Naive thymus-derived CD8-positive, alpha-beta T cell (primary cell): ENCODE measurements at regions not wholly inside any gene's neighbourhood (a gene's known extent, or its start where the extent isn't known, plus 50 kb on each side); places are given as distances from the start of the nearest gene placed in this dataset.
A peak's percentile ranks its signal among the peaks of the same experiment; 100 is the strongest.

ENCODE experiments used
- ATAC-seq, 2 donors: fragments of 150-1000 bp; cut with Tn5 transposase in 1 of 2; sonication (Bioruptor Pico), chemical (Tn5 transposase) in 1 of 2; 1 replicate in 1 of 2; 2 replicates in 1 of 2; pipeline ENCODE4 v1.10.0; 2021; ENCODE audit warnings: mild to moderate bottlenecking in 2 of 2, moderate library complexity in 2 of 2
- POLR2A ChIA-PET: fragments of 350-600 bp; sonication (Branson Sonifier 250); formaldehyde crosslinking; loops from one replicate; lab custom pipeline; 2021; ENCODE audit warnings: antibody characterized with exemption; lab: Charles Lee
- DNase-seq, 10 donors: peaks; one replicate each; pipeline versions ENCODE4 v3.0.0 to v3.0.0-alpha.2; 2020 to 2022
- H3K27ac Mint-ChIP-seq, 10 donors: one replicate each; pipeline ENCODE4 v1.8.0; 2020 to 2022; ENCODE audit warnings: mild to moderate bottlenecking in 10 of 10, mixed read lengths in 10 of 10, moderate library complexity in 4 of 10, inconsistent platforms in 1 of 10
- H3K27me3 Mint-ChIP-seq, 5 donors: one replicate each; pipeline ENCODE4 v1.8.0; 2021 to 2022; ENCODE audit warnings: mixed read lengths in 5 of 5
- H3K36me3 Mint-ChIP-seq, 3 donors: one replicate each; pipeline ENCODE4 v1.8.0; 2020 to 2022; ENCODE audit warnings: mixed read lengths in 3 of 3, mild to moderate bottlenecking in 2 of 3, inconsistent platforms in 1 of 3
- H3K4me1 Mint-ChIP-seq, 4 donors: one replicate each; pipeline ENCODE4 v1.8.0; 2021 to 2022; ENCODE audit warnings: mixed read lengths in 4 of 4
- H3K4me3 Mint-ChIP-seq, 10 donors: one replicate each; pipeline ENCODE4 v1.8.0; 2020 to 2022; ENCODE audit warnings: mild to moderate bottlenecking in 10 of 10, mixed read lengths in 10 of 10, moderate library complexity in 6 of 10, inconsistent platforms in 1 of 10
- H3K9me3 Mint-ChIP-seq, 9 donors: one replicate each; pipeline ENCODE4 v1.8.0; 2020 to 2022; ENCODE audit warnings: mixed read lengths in 9 of 9, mild to moderate bottlenecking in 3 of 9, inconsistent platforms in 1 of 9, moderate library complexity in 1 of 9

GRCh38 chr10:130337696-130338635 is 201.8 kb downstream of the GLRX3 start:
- Mint-ChIP-seq H3K9me3 (peaks cover 0 to 8% (median 0%) of the 10 kb centered on the region in 9 donors), H3K27me3 (peaks cover 2 to 34% (median 17%) of the 10 kb centered on the region in 5 donors), H3K27ac (no peak overlapping the region), H3K4me3 (peak overlapping the region in 1 of 10 donors; percentile 31), H3K4me1 (no peaks in the 10 kb centered on the region), H3K36me3 (no peaks in the 10 kb centered on the region)
- DNase-seq, result no peak
- no peak for ATAC-seq
- POLR2A ChIA-PET, result no interaction called here

GRCh38 chr10:130338636-130339024 is 202.4 kb downstream of the GLRX3 start:
- ATAC-seq (no peak), DNase-seq (no peak)
- POLR2A ChIA-PET, result no interaction called here
- no peak overlapping the region for H3K27ac Mint-ChIP-seq
- no peaks in the 10 kb centered on the region for H3K4me1 Mint-ChIP-seq
- H3K4me3 Mint-ChIP-seq, result no peak overlapping the region
- peaks cover 3 to 34% (median 17%) of the 10 kb centered on the region in 5 donors for H3K27me3 Mint-ChIP-seq
- H3K36me3 Mint-ChIP-seq, result no peaks in the 10 kb centered on the region
- H3K9me3 Mint-ChIP-seq, result peaks cover 0 to 14% (median 0%) of the 10 kb centered on the region in 9 donors

- no peak overlapping the region for H3K4me3 Mint-ChIP-seq
- no peaks in the 10 kb centered on the region for H3K36me3 Mint-ChIP-seq
- peaks cover 3 to 34% (median 17%) of the 10 kb centered on the region in 5 donors for H3K27me3 Mint-ChIP-seq
- no peak for ATAC-seq
- POLR2A ChIA-PET, result no interaction called here
- H3K27ac Mint-ChIP-seq, result no peak overlapping the region
- H3K4me1 Mint-ChIP-seq, result no peaks in the 10 kb centered on the region
- no peak for DNase-seq
- peaks cover 0 to 14% (median 0%) of the 10 kb centered on the region in 9 donors for H3K9me3 Mint-ChIP-seq
Observed at GRCh38 chr10:130339091-130339490, 202.9 kb downstream of the GLRX3 start.

- POLR2A ChIA-PET, result no interaction called here
- ATAC-seq, result no peak
Observed at GRCh38 chr10:130339911-130340310, 203.7 kb downstream of the GLRX3 start.

GRCh38 chr10:130340816-130341215 is 204.6 kb downstream of the GLRX3 start:
- Mint-ChIP-seq H3K4me1 (no peaks in the 10 kb centered on the region), H3K4me3 (no peak overlapping the region), H3K9me3 (peaks cover 0 to 14% (median 0%) of the 10 kb centered on the region in 9 donors), H3K36me3 (no peaks in the 10 kb centered on the region), H3K27me3 (peaks cover 3 to 34% (median 13%) of the 10 kb centered on the region in 5 donors), H3K27ac (no peak overlapping the region)
- ATAC-seq (no peak), DNase-seq (no peak)
- POLR2A ChIA-PET, result no interaction called here

More at GRCh38 chr10:130339911-130340310, 203.7 kb downstream of the GLRX3 start:
- Mint-ChIP-seq H3K27ac (peak overlapping the region in 1 of 10 donors; percentile 5), H3K36me3 (no peaks in the 10 kb centered on the region), H3K4me3 (no peak overlapping the region), H3K27me3 (peaks cover 3 to 34% (median 17%) of the 10 kb centered on the region in 5 donors), H3K9me3 (peaks cover 0 to 14% (median 0%) of the 10 kb centered on the region in 9 donors), H3K4me1 (no peaks in the 10 kb centered on the region)
- no peak for DNase-seq

- DNase-seq (no peak), ATAC-seq (no peak)
- Mint-ChIP-seq H3K4me1 (no peaks in the 10 kb centered on the region), H3K9me3 (peaks cover 0 to 11% (median 0%) of the 10 kb centered on the region in 9 donors), H3K4me3 (no peak overlapping the region), H3K27me3 (peaks cover 3 to 33% (median 13%) of the 10 kb centered on the region in 5 donors), H3K27ac (no peak overlapping the region), H3K36me3 (no peaks in the 10 kb centered on the region)
- POLR2A ChIA-PET, result no interaction called here
Observed at GRCh38 chr10:130341356-130341755, 205.2 kb downstream of the GLRX3 start.

GRCh38 chr10:130345728-130346127 is 209.5 kb downstream of the GLRX3 start:
- peaks cover 0 to 4% (median 0%) of the 10 kb centered on the region in 3 donors for H3K36me3 Mint-ChIP-seq
- POLR2A ChIA-PET, result no interaction called here
- no peak for ATAC-seq
- H3K4me3 Mint-ChIP-seq, result no peak overlapping the region
- H3K9me3 Mint-ChIP-seq, result peaks cover 3 to 18% (median 9%) of the 10 kb centered on the region in 9 donors
- DNase-seq, result no peak
- H3K4me1 Mint-ChIP-seq, result no peaks in the 10 kb centered on the region
- no peak overlapping the region for H3K27ac Mint-ChIP-seq
- peaks cover 1 to 12% (median 8%) of the 10 kb centered on the region in 5 donors for H3K27me3 Mint-ChIP-seq

GRCh38 chr10:130350996-130351395 is 214.8 kb downstream of the GLRX3 start:
- POLR2A ChIA-PET, result no interaction called here
- no peak for ATAC-seq
- H3K4me1 Mint-ChIP-seq, result no peaks in the 10 kb centered on the region

GRCh38 chr10:130351466-130352290 is 215.5 kb downstream of the GLRX3 start:
- peaks cover 3 to 18% (median 6%) of the 10 kb centered on the region in 9 donors for H3K9me3 Mint-ChIP-seq
- H3K4me1 Mint-ChIP-seq, result no peaks in the 10 kb centered on the region
- ATAC-seq (no peak), DNase-seq (no peak)
- peak overlapping the region in 1 of 10 donors; percentile 4 for H3K27ac Mint-ChIP-seq
- H3K27me3 Mint-ChIP-seq, result peaks cover 0 to 10% (median 0%) of the 10 kb centered on the region in 5 donors
- peaks cover 0 to 4% (median 0%) of the 10 kb centered on the region in 3 donors for H3K36me3 Mint-ChIP-seq
- H3K4me3 Mint-ChIP-seq, result no peak overlapping the region
- POLR2A ChIA-PET, result no interaction called here

More at GRCh38 chr10:130350996-130351395, 214.8 kb downstream of the GLRX3 start:
- Mint-ChIP-seq H3K27me3 (peaks cover 0 to 10% (median 0%) of the 10 kb centered on the region in 5 donors), H3K9me3 (peaks cover 3 to 18% (median 9%) of the 10 kb centered on the region in 9 donors), H3K4me3 (no peak overlapping the region), H3K27ac (no peak overlapping the region), H3K36me3 (peaks cover 0 to 4% (median 0%) of the 10 kb centered on the region in 3 donors)
- no peak for DNase-seq

- Mint-ChIP-seq H3K27me3 (peaks cover 0 to 10% (median 0%) of the 10 kb centered on the region in 5 donors), H3K27ac (no peak overlapping the region), H3K36me3 (peaks cover 0 to 4% (median 0%) of the 10 kb centered on the region in 3 donors), H3K4me1 (no peaks in the 10 kb centered on the region), H3K9me3 (peaks cover under 1 to 15% (median 5%) of the 10 kb centered on the region in 9 donors), H3K4me3 (no peak overlapping the region)
- POLR2A ChIA-PET, result no interaction called here
- DNase-seq (no peak), ATAC-seq (no peak)
Observed at GRCh38 chr10:130352291-130352645, 216.1 kb downstream of the GLRX3 start.

GRCh38 chr10:130353928-130354572 is 217.9 kb downstream of the GLRX3 start:
- Mint-ChIP-seq H3K9me3 (peaks cover 0 to 12% (median 0%) of the 10 kb centered on the region in 9 donors), H3K4me3 (no peak overlapping the region), H3K4me1 (no peaks in the 10 kb centered on the region), H3K27me3 (peaks cover 0 to 10% (median 0%) of the 10 kb centered on the region in 5 donors), H3K36me3 (no peaks in the 10 kb centered on the region), H3K27ac (peak overlapping the region in 1 of 10 donors; percentile 34)
- DNase-seq (no peak), ATAC-seq (no peak)
- POLR2A ChIA-PET, result no interaction called here

GRCh38 chr10:130354573-130354954 is 218.4 kb downstream of the GLRX3 start:
- Mint-ChIP-seq H3K27me3 (peaks cover 0 to 10% (median 0%) of the 10 kb centered on the region in 5 donors), H3K9me3 (peaks cover 0 to 10% (median 0%) of the 10 kb centered on the region in 9 donors), H3K27ac (no peak overlapping the region), H3K4me1 (no peaks in the 10 kb centered on the region), H3K4me3 (no peak overlapping the region), H3K36me3 (no peaks in the 10 kb centered on the region)
- no peak for DNase-seq
- POLR2A ChIA-PET, result no interaction called here
- no peak for ATAC-seq
